Activated naive CD4-positive, alpha-beta T cell treated with anti-CD3 and anti-CD28 coated beads for 36 hours (primary cell): ENCODE measurements at regions not wholly inside any gene's neighbourhood (a gene's known extent, or its start where the extent isn't known, plus 50 kb on each side); places are given as distances from the start of the nearest gene placed in this dataset.
A peak's percentile ranks its signal among the peaks of the same experiment; 100 is the strongest.
"Not testable (repeated sequence)": the region's sequence is repeated elsewhere in the genome, so short reads cannot be mapped to it uniquely, and the experiment has no call there.

Source experiments
- CTCF ChIA-PET: fragments of 350-600 bp; sonication (Branson Sonifier 250); formaldehyde crosslinking; loops from one replicate; lab custom pipeline; 2021; ENCODE audit warnings: antibody characterized with exemption; lab: Charles Lee
- DNase-seq: peaks from one replicate; pipeline ENCODE4 v3.0.0-alpha.2; 2020
- H3K27ac Mint-ChIP-seq: one replicate; pipeline ENCODE4 v1.8.0; 2021; ENCODE audit warnings: mild to moderate bottlenecking, mixed read lengths
- H3K27me3 Mint-ChIP-seq: one replicate; pipeline ENCODE4 v1.8.0; 2021; ENCODE audit warnings: low read depth, mixed read lengths
- H3K36me3 Mint-ChIP-seq: one replicate; pipeline ENCODE4 v1.8.0; 2021; ENCODE audit warnings: low read depth, mixed read lengths
- H3K4me1 Mint-ChIP-seq: one replicate; pipeline ENCODE4 v1.8.0; 2021; ENCODE audit warnings: low read depth, mixed read lengths
- H3K4me3 Mint-ChIP-seq: one replicate; pipeline ENCODE4 v1.8.0; 2021; ENCODE audit warnings: mild to moderate bottlenecking, moderate library complexity, mixed read lengths
- H3K9me3 Mint-ChIP-seq: one replicate; pipeline ENCODE4 v1.8.0; 2021; ENCODE audit warnings: mixed read lengths
- intact Hi-C: fragments of 100-400 bp; cut with micrococcal nuclease; formaldehyde crosslinking; loops from one replicate; pipeline ENCODE4 v1.15.1; 2023

DNA sequence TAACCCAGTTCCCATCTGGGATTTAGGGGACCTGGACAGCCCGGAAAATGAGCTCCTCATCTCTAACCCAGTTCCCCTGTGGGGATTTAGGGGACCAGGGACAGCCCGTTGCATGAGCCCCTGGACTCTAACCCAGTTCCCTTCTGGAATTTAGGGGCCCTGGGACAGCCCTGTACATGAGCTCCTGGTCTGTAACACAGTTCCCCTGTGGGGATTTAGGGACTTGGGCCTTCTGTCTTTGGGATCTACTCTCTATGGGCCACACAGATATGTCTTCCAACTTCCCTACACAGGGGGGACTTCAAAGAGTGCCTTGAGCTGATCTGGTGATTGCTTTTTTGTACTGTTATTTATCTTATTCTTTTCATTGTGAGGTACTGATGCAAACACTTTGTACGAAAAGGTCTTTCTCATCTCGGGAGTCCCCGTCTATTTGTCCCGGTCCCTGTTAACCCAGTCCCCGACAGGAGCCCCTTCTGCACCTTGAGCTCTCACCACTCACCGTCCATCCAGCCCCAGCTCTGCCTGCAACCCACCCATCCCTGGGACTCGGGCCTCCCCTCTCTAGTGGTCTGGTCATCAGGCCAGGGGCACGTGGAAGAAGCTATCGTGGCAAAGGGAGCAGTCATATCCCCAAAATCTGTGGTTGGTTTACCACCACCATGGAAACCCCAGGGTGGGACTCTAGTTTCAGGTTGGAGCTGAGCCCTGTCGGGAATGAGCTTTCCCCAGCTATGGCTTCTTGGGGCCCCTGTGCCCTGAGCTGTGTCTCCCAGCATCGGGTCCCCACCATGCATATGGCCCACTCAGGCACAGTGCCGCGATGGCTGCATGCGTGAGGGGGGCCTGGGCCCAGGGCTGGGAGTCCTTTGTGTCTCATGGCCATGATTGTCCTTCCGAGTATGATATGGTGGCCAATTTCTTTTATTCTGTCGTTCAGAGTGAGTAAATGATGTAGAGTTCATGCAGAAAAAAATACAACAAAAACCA, 270.4 kb upstream of the PLCXD1 start:
- H3K36me3 Mint-ChIP-seq, H3K4me3 Mint-ChIP-seq, DNase-seq, H3K27me3 Mint-ChIP-seq, H3K9me3 Mint-ChIP-seq, H3K4me1 Mint-ChIP-seq, CTCF ChIA-PET, intact Hi-C loops, H3K27ac Mint-ChIP-seq: not testable (repeated sequence)

DNA sequence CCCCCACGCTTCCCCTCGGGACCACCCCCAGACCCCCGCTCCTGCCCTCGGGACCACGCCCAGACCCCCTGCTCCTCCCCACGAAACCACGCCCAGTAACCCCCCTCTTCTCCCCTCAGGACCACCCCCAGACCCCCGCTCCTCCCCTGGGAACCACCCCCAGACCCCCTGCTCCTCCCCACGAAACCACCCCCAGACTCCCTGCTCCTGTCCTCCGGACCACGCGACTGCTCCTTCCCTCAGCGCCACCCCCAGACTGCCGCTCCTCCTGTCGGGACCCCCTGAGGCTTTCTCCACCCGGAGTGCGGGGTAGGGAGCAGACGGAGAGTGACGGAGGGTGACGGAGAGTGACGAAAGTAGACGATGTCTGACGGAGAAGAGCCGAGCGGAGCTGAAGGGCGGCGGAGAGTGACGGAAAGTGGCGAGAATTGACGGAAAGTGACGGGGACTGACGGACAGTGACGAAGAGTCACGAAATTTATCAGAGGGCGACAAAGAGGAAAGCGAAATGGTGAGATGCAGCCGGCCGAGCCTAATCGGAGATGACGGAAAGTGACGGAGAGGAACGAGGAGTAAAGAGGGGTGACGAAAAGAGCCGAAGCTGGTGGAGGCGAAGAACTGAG, 267.2 kb upstream of the PLCXD1 start:
- CTCF ChIA-PET, H3K4me1 Mint-ChIP-seq, intact Hi-C loops, H3K36me3 Mint-ChIP-seq, H3K4me3 Mint-ChIP-seq, H3K27ac Mint-ChIP-seq, H3K9me3 Mint-ChIP-seq, H3K27me3 Mint-ChIP-seq, DNase-seq: not testable (repeated sequence)

DNA sequence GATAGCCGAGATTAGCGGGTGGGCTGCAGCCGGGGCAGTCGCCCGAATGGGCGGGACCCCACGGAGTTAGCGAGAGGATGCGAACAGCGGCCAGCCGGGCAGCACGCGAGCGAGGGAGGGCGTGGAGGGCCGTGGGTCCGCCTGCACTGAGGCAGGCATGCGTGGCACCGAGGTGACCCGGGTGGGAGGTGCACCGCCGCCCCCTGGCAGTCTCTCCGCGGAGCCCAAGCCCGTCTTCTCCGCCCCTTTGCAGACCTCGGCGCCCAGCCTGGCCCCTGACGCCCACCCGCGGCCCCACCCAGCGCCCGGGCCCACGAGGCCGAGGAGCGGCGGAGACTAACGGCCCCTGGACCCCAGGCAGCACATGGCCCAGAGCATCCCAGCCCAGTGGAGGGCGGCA, 266.7 kb upstream of the PLCXD1 start:
- CTCF ChIA-PET, H3K4me3 Mint-ChIP-seq: not testable (repeated sequence)

DNA sequence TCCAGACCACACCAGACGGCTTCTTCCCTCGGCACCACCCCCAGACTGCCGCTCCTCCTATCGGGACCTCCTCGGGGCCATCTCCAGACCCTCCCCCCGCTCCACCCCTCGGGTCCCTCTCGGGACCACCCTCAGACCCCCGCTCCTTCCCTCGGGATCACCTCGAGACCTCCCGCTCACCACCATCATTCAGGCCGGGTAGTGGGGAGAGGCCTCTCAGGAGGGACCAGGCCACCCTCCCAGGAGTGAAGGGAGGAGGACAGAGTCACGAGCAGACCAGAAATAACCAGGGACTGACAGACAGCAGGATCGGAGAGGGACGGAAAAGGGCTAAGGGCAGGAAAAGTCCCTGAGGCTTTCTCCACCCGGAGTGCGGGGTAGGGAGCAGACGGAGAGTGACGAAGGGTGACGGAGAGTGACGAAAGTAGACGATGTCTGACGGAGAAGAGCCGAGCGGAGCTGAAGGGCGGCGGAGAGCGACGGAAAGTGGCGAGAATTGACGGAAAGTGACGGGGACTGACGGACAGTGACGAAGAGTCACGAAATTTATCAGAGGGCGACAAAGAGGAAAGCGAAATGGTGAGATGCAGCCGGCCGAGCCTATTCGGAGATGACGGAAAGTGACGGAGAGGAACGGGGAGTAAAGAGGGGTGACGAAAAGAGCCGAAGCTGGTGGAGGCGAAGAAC, 262.3 kb upstream of the PLCXD1 start:
- H3K27me3 Mint-ChIP-seq, H3K27ac Mint-ChIP-seq, H3K36me3 Mint-ChIP-seq, H3K4me1 Mint-ChIP-seq, intact Hi-C loops, H3K4me3 Mint-ChIP-seq, H3K9me3 Mint-ChIP-seq, CTCF ChIA-PET: not testable (repeated sequence)
- peak; percentile 80 for DNase-seq

More for the DNA sequence above, 266.7 kb upstream of the PLCXD1 start:
- H3K36me3 Mint-ChIP-seq, DNase-seq, intact Hi-C loops, H3K9me3 Mint-ChIP-seq, H3K4me1 Mint-ChIP-seq, H3K27ac Mint-ChIP-seq, H3K27me3 Mint-ChIP-seq: not testable (repeated sequence)

DNA sequence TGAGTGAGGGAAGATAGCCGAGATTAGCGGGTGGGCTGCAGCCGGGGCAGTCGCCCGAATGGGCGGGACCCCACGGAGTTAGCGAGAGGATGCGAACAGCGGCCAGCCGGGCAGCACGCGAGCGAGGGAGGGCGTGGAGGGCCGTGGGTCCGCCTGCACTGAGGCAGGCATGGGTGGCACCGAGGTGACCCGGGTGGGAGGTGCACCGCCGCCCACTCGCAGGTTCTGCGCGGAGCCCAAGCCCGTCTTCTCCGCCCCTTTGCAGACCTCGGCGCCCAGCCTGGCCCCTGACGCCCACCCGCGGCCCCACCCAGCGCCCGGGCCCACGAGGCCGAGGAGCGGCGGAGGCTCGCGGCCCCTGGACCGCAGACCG, 261.7 kb upstream of the PLCXD1 start:
- H3K4me1 Mint-ChIP-seq, H3K9me3 Mint-ChIP-seq, H3K4me3 Mint-ChIP-seq, CTCF ChIA-PET, intact Hi-C loops, H3K36me3 Mint-ChIP-seq, H3K27ac Mint-ChIP-seq, H3K27me3 Mint-ChIP-seq, DNase-seq: not testable (repeated sequence)

DNA sequence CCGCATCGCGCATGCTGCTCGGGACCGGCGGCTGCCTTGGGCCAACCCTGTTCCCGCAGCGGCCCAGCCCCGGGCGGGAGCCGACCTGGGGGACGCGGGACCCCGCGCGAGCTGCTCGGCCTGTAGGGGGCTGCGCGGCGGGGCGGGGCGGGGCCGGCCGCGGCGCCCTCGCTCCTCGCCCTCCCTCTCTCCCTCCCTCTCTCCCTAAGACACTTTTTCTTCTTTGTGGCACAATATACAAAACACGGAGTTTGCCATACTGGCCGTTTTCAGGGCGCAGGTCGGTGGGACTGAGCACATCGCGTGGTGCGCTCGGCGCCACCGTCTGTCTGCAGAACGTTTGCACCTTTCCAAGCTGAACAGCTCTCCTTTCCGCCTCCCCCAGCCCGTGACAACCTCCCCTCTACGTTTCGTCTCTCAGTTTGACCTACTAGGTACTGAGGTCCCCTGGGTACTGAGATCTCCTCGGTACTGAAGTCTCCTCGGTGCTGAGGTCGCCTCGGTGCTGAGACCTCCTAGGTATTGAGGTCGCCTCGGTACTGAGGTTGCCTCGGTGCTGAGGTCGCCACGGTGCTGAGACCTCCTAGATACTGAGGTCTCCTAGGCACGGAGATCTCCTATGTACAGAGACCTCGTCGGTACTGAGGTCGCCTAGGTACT, 261.1 kb upstream of the PLCXD1 start:
- H3K4me1 Mint-ChIP-seq, result no peaks in the 10 kb centered on the region
- no peaks in the 10 kb centered on the region for H3K9me3 Mint-ChIP-seq
- H3K4me3 Mint-ChIP-seq, result peak overlapping the region; percentile 83
- no peaks in the 10 kb centered on the region for H3K36me3 Mint-ChIP-seq
- CTCF ChIA-PET, result no interaction called here
- no peaks in the 10 kb centered on the region for H3K27me3 Mint-ChIP-seq
- intact Hi-C loops, result no loop called here
- H3K27ac Mint-ChIP-seq, result peak overlapping the region; percentile 76
- peak; percentile 13 for DNase-seq

DNA sequence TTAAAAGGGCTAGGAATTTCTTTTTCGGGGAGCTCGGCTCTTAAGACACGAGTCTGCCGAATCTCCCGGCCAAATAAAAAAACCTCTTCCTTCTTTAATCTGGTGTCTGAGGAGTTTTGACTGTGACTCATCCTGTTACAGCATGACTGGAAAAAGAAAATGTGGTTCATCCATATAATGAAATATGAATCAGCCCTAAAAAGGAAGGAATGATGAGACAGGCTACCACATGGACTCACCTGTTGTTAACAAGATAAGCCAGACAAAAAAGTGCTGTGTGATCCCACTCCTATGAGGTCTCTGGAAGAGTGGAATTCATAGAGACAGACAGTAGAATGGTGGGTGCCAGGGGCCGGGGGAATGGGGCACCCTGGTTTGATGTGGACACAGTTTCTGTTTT, 257.0 kb upstream of the PLCXD1 start:
- H3K27ac Mint-ChIP-seq, H3K4me1 Mint-ChIP-seq, intact Hi-C loops, CTCF ChIA-PET, H3K27me3 Mint-ChIP-seq, H3K4me3 Mint-ChIP-seq, H3K9me3 Mint-ChIP-seq, DNase-seq, H3K36me3 Mint-ChIP-seq: not testable (repeated sequence)
